ENCODE measurements at regions not wholly inside any gene's neighbourhood (a gene's known extent, or its start where the extent isn't known, plus 50 kb on each side); places are given as distances from the start of the nearest gene placed in this dataset.

- DNase-seq, result no peak
Observed at GRCh38 chr13:40123962-40124632, 468.6 kb downstream of the COG6 start.

- DNase-seq, result no peak
Observed at GRCh38 chr13:40124633-40125015, 469.2 kb downstream of the COG6 start.

GRCh38 chr13:40125336-40125735, 469.9 kb downstream of the COG6 start:
- DNase-seq, result no peak

GRCh38 chr13:40126306-40127085, 471.0 kb downstream of the COG6 start:
- no peak for DNase-seq

GRCh38 chr13:40127476-40127875, 472.0 kb downstream of the COG6 start:
- DNase-seq, result no peak

GRCh38 chr13:40127925-40128324, 472.5 kb downstream of the COG6 start:
- DNase-seq, result no peak

- no peak for DNase-seq
Observed at GRCh38 chr13:40129467-40129866, 474.0 kb downstream of the COG6 start.

- DNase-seq, result no peak
Observed at GRCh38 chr13:40130871-40131636, 475.6 kb downstream of the COG6 start.

GRCh38 chr13:40132249-40132648, 476.8 kb downstream of the COG6 start:
- DNase-seq, result no peak

- DNase-seq, result no peak
Observed at GRCh38 chr13:40136896-40137295, 481.4 kb downstream of the COG6 start.

- no peak for DNase-seq
Observed at GRCh38 chr13:40137400-40137799, 481.9 kb downstream of the COG6 start.

- DNase-seq, result no peak
Observed at GRCh38 chr13:40139896-40140520, 484.5 kb downstream of the COG6 start.

GRCh38 chr13:40141859-40142555, 486.5 kb downstream of the COG6 start:
- no peak for DNase-seq

GRCh38 chr13:40143106-40143505, 487.6 kb downstream of the COG6 start:
- no peak for DNase-seq

- no peak for DNase-seq
Observed at GRCh38 chr13:40143559-40143958, 488.1 kb downstream of the COG6 start.

- DNase-seq, result no peak
Observed at GRCh38 chr13:40145139-40145538, 489.7 kb downstream of the COG6 start.

- no peak for DNase-seq
Observed at GRCh38 chr13:40146063-40146462, 490.6 kb downstream of the COG6 start.

- no peak for DNase-seq
Observed at GRCh38 chr13:40146611-40147117, 491.2 kb downstream of the COG6 start.

GRCh38 chr13:40148101-40148500, 492.6 kb downstream of the COG6 start:
- no peak for DNase-seq

GRCh38 chr13:40148742-40149141, 493.3 kb downstream of the COG6 start:
- DNase-seq, result no peak

- DNase-seq, result no peak
Observed at GRCh38 chr13:40149611-40150274, 494.3 kb downstream of the COG6 start.

GRCh38 chr13:40151673-40152072, 496.2 kb downstream of the COG6 start:
- DNase-seq, result no peak
